Thyroid gland (tissue), 4 donors: ENCODE measurements at regions not wholly inside any gene's neighbourhood (a gene's known extent, or its start where the extent isn't known, plus 50 kb on each side); places are given as distances from the start of the nearest gene placed in this dataset.
"Not testable (repeated sequence)": the region's sequence is repeated elsewhere in the genome, so short reads cannot be mapped to it uniquely, and the experiment has no call there.

Experiments
- CTCF ChIP-seq, 6 experiments: fragments of 200-600 bp in 3 of 6; fragments of 450-650 bp in 3 of 6; sonication (generic) in 3 of 6; IDR thresholded peaks; one replicate each; pipeline ENCODE4 v1.5.1; 2016 to 2019; ENCODE audit warnings: antibody characterized with exemption in 6 of 6, mild to moderate bottlenecking in 2 of 6, inconsistent platforms in 1 of 6, moderate library complexity in 1 of 6
- POLR2A ChIP-seq, 2 donors: fragments of 450-650 bp; IDR thresholded peaks; one replicate each; pipeline ENCODE4 v1.6.1; 2017; ENCODE audit warnings: antibody characterized with exemption in 2 of 2, mild to moderate bottlenecking in 2 of 2, moderate library complexity in 1 of 2

GRCh38 chr10:64924306-64924705 is 1403.1 kb downstream of the REEP3 start:
- TF ChIP-seq CTCF, POLR2A (IDR thresholded peaks at IDR 0.05): not testable (repeated sequence)
